Transverse colon (tissue), 4 donors: ENCODE measurements at regions not wholly inside any gene's neighbourhood (a gene's known extent, or its start where the extent isn't known, plus 50 kb on each side); places are given as distances from the start of the nearest gene placed in this dataset.

ENCODE experiments used
- DNase-seq: peaks from one replicate; pipeline ENCODE4 v3.0.0-alpha.2; 2019
- H3K27ac ChIP-seq, 4 donors: fragments of 200-600 bp; sonication (generic); 2 replicates each; pipeline ENCODE4 v1.5.1; 2016 to 2018; ENCODE audit warnings: inconsistent platforms in 4 of 4
- H3K27me3 ChIP-seq: fragments of 200-600 bp; sonication (generic); 2 replicates; pipeline ENCODE4 v1.5.1; 2017; ENCODE audit warnings: inconsistent platforms
- H3K36me3 ChIP-seq, 4 donors: fragments of 200-600 bp; sonication (generic); 2 replicates each; pipeline ENCODE4 v1.5.1; 2017 to 2019; ENCODE audit warnings: inconsistent platforms in 4 of 4
- H3K4me1 ChIP-seq, 4 donors: fragments of 200-600 bp; sonication (generic); 2 replicates each; pipeline ENCODE4 v1.5.1; 2017 to 2020; ENCODE audit warnings: inconsistent platforms in 4 of 4
- H3K4me3 ChIP-seq, 4 donors: fragments of 200-600 bp; sonication (generic); 1 replicate in 1 of 4; 2 replicates in 3 of 4; pipeline versions ENCODE4 v1.5.1 to v1.6.1; 2017 to 2019; ENCODE audit warnings: inconsistent platforms in 4 of 4
- H3K9me3 ChIP-seq, 2 donors: fragments of 200-600 bp; sonication (generic); 2 replicates each; pipeline ENCODE4 v1.5.1; 2017 to 2019; ENCODE audit warnings: inconsistent platforms in 2 of 2
- CTCF ChIP-seq, 5 experiments: fragments of 200-600 bp in 3 of 5; fragments of 450-650 bp in 2 of 5; sonication (generic) in 3 of 5; IDR thresholded peaks; 1 replicate in 2 of 5; 2 replicates in 3 of 5; pipeline ENCODE4 v1.5.1; 2016 to 2017; ENCODE audit warnings: antibody characterized with exemption in 5 of 5, inconsistent platforms in 3 of 5, mild to moderate bottlenecking in 2 of 5, moderate library complexity in 1 of 5
- EP300 ChIP-seq: sonication (generic); formaldehyde crosslinking; IDR thresholded peaks from one replicate; pipeline ENCODE4 v1.6.1; 2017; ENCODE audit warnings: antibody characterized with exemption, low read depth
- POLR2A ChIP-seq: fragments of 450-650 bp; IDR thresholded peaks from one replicate; pipeline ENCODE4 v1.6.1; 2016; ENCODE audit warnings: antibody characterized with exemption, mild to moderate bottlenecking, moderate library complexity
- POLR2AphosphoS5 ChIP-seq, 3 donors: sonication (generic); formaldehyde crosslinking; IDR thresholded peaks; one replicate each; pipeline ENCODE4 v1.6.1; 2016; ENCODE audit warnings: antibody characterized with exemption in 3 of 3
- WGBS, 2 donors: methylation state at CpG; one replicate each; pipeline ENCODE4 v1.1.5; 2018; ENCODE audit warnings: low coverage in 1 of 2; 5-methylcytosine and 5-hydroxymethylcytosine counted together
- in situ Hi-C, 4 donors: fragments of 200-750 bp; cut with MboI; loops; one replicate each; pipeline versions ENCODE4 v1.15.0 to v1.15.1; 2017; ENCODE audit warnings: low sequenced_read_pairs in 3 of 4, low pct_ligation_motif_present in 1 of 4, low pct_unique_long_range_greater_than_20kb in 1 of 4
- intact Hi-C: fragments of 100-400 bp; cut with DNase I; formaldehyde crosslinking; loops from one replicate; pipeline ENCODE4 v1.15.1; 2023; ENCODE audit warnings: low total_unique reads

- no peak overlapping the region for H3K27ac ChIP-seq
- intact Hi-C loops: no loop called here
- no peak for TF ChIP-seq POLR2A
- no peak for TF ChIP-seq EP300
- TF ChIP-seq POLR2AphosphoS5 (IDR thresholded peaks at IDR 0.05): no peak
- no peak for TF ChIP-seq CTCF (IDR thresholded peaks at IDR 0.05)
Measured at GRCh38 chr5:174378121-174378874, 332.8 kb downstream of the NSG2 start.

GRCh38 chr5:174380311-174380710, 334.8 kb downstream of the NSG2 start:
- H3K4me1 ChIP-seq: no peaks in the 10 kb centered on the region
- in situ Hi-C loops: no loop called here

More at GRCh38 chr5:174378121-174378874, 332.8 kb downstream of the NSG2 start:
- H3K36me3 ChIP-seq: no peaks in the 10 kb centered on the region
- no peak overlapping the region for H3K4me3 ChIP-seq
- H3K27me3 ChIP-seq: no peaks in the 10 kb centered on the region
- H3K9me3 ChIP-seq: no peaks in the 10 kb centered on the region
- 40 to 55% methylated on average over 1 to 4 of the region's 4 CpGs for WGBS, 2 donors
- DNase-seq: no peak
- H3K4me1 ChIP-seq: no peaks in the 10 kb centered on the region
- in situ Hi-C loops: no loop called here

GRCh38 chr5:174381241-174381640, 335.7 kb downstream of the NSG2 start:
- WGBS, 2 donors: 82 to 83% methylated on average over 3 to 4 of the region's 4 CpGs
- H3K27ac ChIP-seq: no peak overlapping the region
- peaks cover 3% of the 10 kb centered on the region for H3K27me3 ChIP-seq
- in situ Hi-C loops (no loop called here), intact Hi-C loops (no loop called here)
- no peak overlapping the region for H3K4me3 ChIP-seq
- H3K9me3 ChIP-seq: no peaks in the 10 kb centered on the region
- no peaks in the 10 kb centered on the region for H3K36me3 ChIP-seq
- no peak for TF ChIP-seq CTCF (IDR thresholded peaks at IDR 0.05)
- TF ChIP-seq POLR2A: no peak
- no peak for TF ChIP-seq EP300
- no peak for TF ChIP-seq POLR2AphosphoS5 (IDR thresholded peaks at IDR 0.05)
- DNase-seq: no peak
- H3K4me1 ChIP-seq: no peaks in the 10 kb centered on the region

More at GRCh38 chr5:174380311-174380710, 334.8 kb downstream of the NSG2 start:
- no peaks in the 10 kb centered on the region for H3K36me3 ChIP-seq
- no peak overlapping the region for H3K27ac ChIP-seq
- no peak for TF ChIP-seq EP300
- TF ChIP-seq POLR2AphosphoS5 (IDR thresholded peaks at IDR 0.05): no peak
- intact Hi-C loops: no loop called here
- no peaks in the 10 kb centered on the region for H3K9me3 ChIP-seq
- H3K27me3 ChIP-seq: peaks cover 3% of the 10 kb centered on the region
- 60 to 79% methylated on average over 2 of the region's 2 CpGs for WGBS, 2 donors
- no peak for DNase-seq
- H3K4me3 ChIP-seq: no peak overlapping the region

- no peak overlapping the region for H3K27ac ChIP-seq
- intact Hi-C loops (no loop called here), in situ Hi-C loops (no loop called here)
- TF ChIP-seq EP300: no peak
- no peak for TF ChIP-seq CTCF (IDR thresholded peaks at IDR 0.05)
- no peak for TF ChIP-seq POLR2A
- TF ChIP-seq POLR2AphosphoS5 (IDR thresholded peaks at IDR 0.05): no peak
- no peaks in the 10 kb centered on the region for H3K9me3 ChIP-seq
- no peak overlapping the region for H3K4me3 ChIP-seq
- peaks cover 3% of the 10 kb centered on the region for H3K27me3 ChIP-seq
- no peak for DNase-seq
- no peaks in the 10 kb centered on the region for H3K4me1 ChIP-seq
- no peaks in the 10 kb centered on the region for H3K36me3 ChIP-seq
- 43 to 66% methylated on average over 2 to 3 of the region's 3 CpGs for WGBS, 2 donors
Measured at GRCh38 chr5:174383210-174384167, 338.0 kb downstream of the NSG2 start.
